ENCODE measurements at regions not wholly inside any gene's neighbourhood (a gene's known extent, or its start where the extent isn't known, plus 50 kb on each side); places are given as distances from the start of the nearest gene placed in this dataset.
A peak's percentile ranks its signal among the peaks of the same experiment; 100 is the strongest.

- Histone ChIP-seq H3K4me2 (ENCODE audit: control insufficient read depth, insufficient read depth) (no peak overlapping the region), H3K4me3 (no peak overlapping the region), H3K9me3 (replicated peaks; ENCODE audit: control insufficient read depth, insufficient read depth, low read length) (no peaks in the 10 kb centered on the region; the same call in 2 of the 3 replicates), H4K20me1 (ENCODE audit: control insufficient read depth, insufficient read depth) (no peaks in the 10 kb centered on the region), H3K27ac (ENCODE audit: control insufficient read depth, insufficient read depth) (no peak overlapping the region), H3K9ac (ENCODE audit: control insufficient read depth, insufficient read depth, low read length) (no peak overlapping the region), H3K36me3 (ENCODE audit: control insufficient read depth in 2 of 2, insufficient read depth in 2 of 2, low read length in 1 of 2) (no peaks in the 10 kb centered on the region), H3K27me3 (replicated peaks in 1 of 2; ENCODE audit: control insufficient read depth in 2 of 2, insufficient read depth in 2 of 2, low read length in 1 of 2) (no peaks in the 10 kb centered on the region), H2AFZ (ENCODE audit: control insufficient read depth, low read depth, low read length) (no peak overlapping the region), H3K79me2 (ENCODE audit: control insufficient read depth, insufficient read depth, low read length) (no peaks in the 10 kb centered on the region), H3K4me1 (ENCODE audit: control insufficient read depth, insufficient read depth, low read length) (no peaks in the 10 kb centered on the region)
- intact Hi-C loops (cut with micrococcal nuclease; ENCODE audit: unreplicated experiment) = no loop called here
- FAIRE-seq (no peak), ATAC-seq (no peak), DNase-seq (ENCODE audit: low read depth, low spot score) (no peak)
- CTCF ChIA-PET = no interaction called here
- BruUV-seq (replicated peaks) = no TSS peak
- TF ChIP-seq EGR1 (IDR thresholded peaks at IDR 0.05; ENCODE audit: borderline replicate concordance in 1 of 2, low read depth in 2 of 2, low read length in 2 of 2) (no peak), STAT3 (IDR thresholded peaks at IDR 0.05; ENCODE audit: low read depth, low read length) (no peak), ZNF622 (IDR thresholded peaks at IDR 0.05) (no peak), GABPA (IDR thresholded peaks at IDR 0.05; ENCODE audit: low read depth) (no peak), POLR2A (IDR thresholded peaks at IDR 0.05; ENCODE audit: low read depth, low read length) (no peak), IRF4 (IDR thresholded peaks at IDR 0.05; ENCODE audit: low read depth, low read length) (no peak), YBX1 (IDR thresholded peaks at IDR 0.05) (no peak)
- POLR2A ChIA-PET = no interaction called here
- in situ Hi-C loops (cut with MboI) = no loop called here
- RAD21 ChIA-PET (ENCODE audit: unreplicated experiment) = no interaction called here
- 0% methylated on average over 2 of the region's 2 CpGs for WGBS (ENCODE audit: insufficient coverage, insufficient replicate concordance, low lambda C conversion rate, missing lambda C conversion rate)
- SMC1A ChIA-PET (ENCODE audit: uncharacterized antibody, unreplicated experiment) = no interaction called here
These were observed 429.5 kb upstream of the TNP1 start for GRCh38 chr2:217289177-217289906.

GRCh38 chr2:217288472-217289063 lies 428.7 kb upstream of the TNP1 start:
- no peaks in the 10 kb centered on the region for H3K79me2 ChIP-seq (ENCODE audit: control insufficient read depth, insufficient read depth, low read length)

More at GRCh38 chr2:217288472-217289063, 428.7 kb upstream of the TNP1 start:
- no peaks in the 10 kb centered on the region for H3K4me1 ChIP-seq (ENCODE audit: control insufficient read depth, insufficient read depth, low read length)
- ATAC-seq = no peak
- no peaks in the 10 kb centered on the region; the same call in 2 of the 3 replicates for H3K9me3 ChIP-seq (replicated peaks; ENCODE audit: control insufficient read depth, insufficient read depth, low read length)
- BruUV-seq (replicated peaks) = no TSS peak
- no peak for DNase-seq (ENCODE audit: low read depth, low spot score)
- H3K4me3 ChIP-seq = no peak overlapping the region
- FAIRE-seq = no peak
- H3K4me2 ChIP-seq (ENCODE audit: control insufficient read depth, insufficient read depth) = no peak overlapping the region
- 31% methylated on average over 3 of the region's 3 CpGs for WGBS (ENCODE audit: insufficient coverage, insufficient replicate concordance, low lambda C conversion rate, missing lambda C conversion rate)
- no peaks in the 10 kb centered on the region for H3K27me3 ChIP-seq (replicated peaks in 1 of 2; ENCODE audit: control insufficient read depth in 2 of 2, insufficient read depth in 2 of 2, low read length in 1 of 2)
- CTCF ChIA-PET = no interaction called here
- intact Hi-C loops (cut with micrococcal nuclease; ENCODE audit: unreplicated experiment) = no loop called here
- H3K9ac ChIP-seq (ENCODE audit: control insufficient read depth, insufficient read depth, low read length) = no peak overlapping the region
- SMC1A ChIA-PET (ENCODE audit: uncharacterized antibody, unreplicated experiment) = no interaction called here
- in situ Hi-C loops (cut with MboI) = no loop called here
- RAD21 ChIA-PET (ENCODE audit: unreplicated experiment) = no interaction called here
- TF ChIP-seq TCF7 (IDR thresholded peaks at IDR 0.05; ENCODE audit: borderline replicate concordance) (no peak), RAD51 (IDR thresholded peaks at IDR 0.05) (peak; percentile 26; the same call in 1 of the 2 replicates)
- H2AFZ ChIP-seq (ENCODE audit: control insufficient read depth, low read depth, low read length) = no peak overlapping the region
- H3K36me3 ChIP-seq (ENCODE audit: control insufficient read depth in 2 of 2, insufficient read depth in 2 of 2, low read length in 1 of 2) = no peaks in the 10 kb centered on the region
- POLR2A ChIA-PET = no interaction called here
- H3K27ac ChIP-seq (ENCODE audit: control insufficient read depth, insufficient read depth) = no peak overlapping the region
- H4K20me1 ChIP-seq (ENCODE audit: control insufficient read depth, insufficient read depth) = no peaks in the 10 kb centered on the region

Measured in GM12878 (cell line).